HFFc6 (cell line): ENCODE measurements at regions not wholly inside any gene's neighbourhood (a gene's known extent, or its start where the extent isn't known, plus 50 kb on each side); places are given as distances from the start of the nearest gene placed in this dataset.

Experiments
- DNase-seq: peaks from one replicate; pipeline ENCODE4 v3.0.0-alpha.2; 2018
- H3K27ac Mint-ChIP-seq: 2 replicates; pipeline ENCODE4 v1.8.0; 2020; ENCODE audit warnings: mild to moderate bottlenecking, mixed read lengths
- H3K27me3 Mint-ChIP-seq: 2 replicates; pipeline ENCODE4 v1.8.0; 2021; ENCODE audit warnings: mild to moderate bottlenecking, moderate library complexity, mixed read lengths; ENCODE audit not compliant: insufficient read depth
- H3K36me3 Mint-ChIP-seq: 2 replicates; pipeline ENCODE4 v1.8.0; 2021; ENCODE audit warnings: low read depth, mixed read lengths
- H3K4me1 Mint-ChIP-seq: 2 replicates; pipeline ENCODE4 v1.8.0; 2020; ENCODE audit warnings: low read depth, mixed read lengths
- H3K4me3 Mint-ChIP-seq: 2 replicates; pipeline ENCODE4 v1.8.0; 2020; ENCODE audit warnings: mild to moderate bottlenecking, moderate library complexity, mixed read lengths
- H3K9me3 Mint-ChIP-seq: 2 replicates; pipeline ENCODE4 v1.8.0; 2020; ENCODE audit warnings: mild to moderate bottlenecking, mixed read lengths
- TF ChIP-seq, protein P1 (sequence below): fragments of 200-600 bp; sonication (generic); IDR thresholded peaks from 2 replicates; pipeline ENCODE4 v1.5.0; 2021; ENCODE audit warnings: antibody characterized with exemption, mild to moderate bottlenecking

DNA sequence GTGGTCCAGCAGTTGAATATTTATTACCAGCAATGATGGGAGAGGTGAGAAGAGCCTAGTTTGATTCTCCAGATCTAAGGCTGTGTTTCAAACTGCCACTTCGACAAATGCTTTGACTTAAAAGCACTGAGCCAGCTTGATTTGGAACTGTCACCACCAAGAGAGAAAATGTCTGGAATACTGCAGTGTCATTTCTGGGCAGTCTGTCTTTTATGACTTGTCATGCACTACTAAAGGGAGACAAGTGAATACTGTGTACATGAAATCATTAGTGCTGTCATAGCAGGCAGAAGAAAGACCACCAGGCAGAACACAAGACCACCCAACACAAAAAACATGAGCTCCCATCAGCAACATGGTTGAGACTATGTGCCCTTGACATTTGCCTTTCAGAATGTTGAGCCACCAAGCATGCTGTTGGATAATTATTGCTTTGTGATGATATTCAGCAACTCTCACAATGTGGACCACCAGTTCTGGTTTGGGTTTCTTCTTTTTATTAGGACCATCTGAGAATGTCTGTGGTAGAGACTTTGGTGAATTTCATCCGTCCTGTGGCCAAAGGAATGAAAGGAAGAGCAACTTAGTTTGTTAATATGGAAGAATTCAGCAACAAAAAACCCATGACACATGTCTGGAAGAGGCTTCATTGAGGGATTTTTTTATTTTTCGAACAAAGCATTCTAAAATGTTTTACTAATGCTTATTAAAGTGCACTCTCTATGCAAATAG, 125.8 kb downstream of the NTMT2 start:
- Mint-ChIP-seq H3K4me3 (no peak overlapping the region), H3K27me3 (no peaks in the 10 kb centered on the region; the same call in 1 of the 2 replicates), H3K27ac (no peak overlapping the region), H3K36me3 (no peaks in the 10 kb centered on the region), H3K9me3 (no peaks in the 10 kb centered on the region), H3K4me1 (peaks cover 4% of the 10 kb centered on the region; the same call in 1 of the 2 replicates)
- TF ChIP-seq, protein P1, sequence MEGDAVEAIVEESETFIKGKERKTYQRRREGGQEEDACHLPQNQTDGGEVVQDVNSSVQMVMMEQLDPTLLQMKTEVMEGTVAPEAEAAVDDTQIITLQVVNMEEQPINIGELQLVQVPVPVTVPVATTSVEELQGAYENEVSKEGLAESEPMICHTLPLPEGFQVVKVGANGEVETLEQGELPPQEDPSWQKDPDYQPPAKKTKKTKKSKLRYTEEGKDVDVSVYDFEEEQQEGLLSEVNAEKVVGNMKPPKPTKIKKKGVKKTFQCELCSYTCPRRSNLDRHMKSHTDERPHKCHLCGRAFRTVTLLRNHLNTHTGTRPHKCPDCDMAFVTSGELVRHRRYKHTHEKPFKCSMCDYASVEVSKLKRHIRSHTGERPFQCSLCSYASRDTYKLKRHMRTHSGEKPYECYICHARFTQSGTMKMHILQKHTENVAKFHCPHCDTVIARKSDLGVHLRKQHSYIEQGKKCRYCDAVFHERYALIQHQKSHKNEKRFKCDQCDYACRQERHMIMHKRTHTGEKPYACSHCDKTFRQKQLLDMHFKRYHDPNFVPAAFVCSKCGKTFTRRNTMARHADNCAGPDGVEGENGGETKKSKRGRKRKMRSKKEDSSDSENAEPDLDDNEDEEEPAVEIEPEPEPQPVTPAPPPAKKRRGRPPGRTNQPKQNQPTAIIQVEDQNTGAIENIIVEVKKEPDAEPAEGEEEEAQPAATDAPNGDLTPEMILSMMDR: no peak
- DNase-seq: no peak

DNA sequence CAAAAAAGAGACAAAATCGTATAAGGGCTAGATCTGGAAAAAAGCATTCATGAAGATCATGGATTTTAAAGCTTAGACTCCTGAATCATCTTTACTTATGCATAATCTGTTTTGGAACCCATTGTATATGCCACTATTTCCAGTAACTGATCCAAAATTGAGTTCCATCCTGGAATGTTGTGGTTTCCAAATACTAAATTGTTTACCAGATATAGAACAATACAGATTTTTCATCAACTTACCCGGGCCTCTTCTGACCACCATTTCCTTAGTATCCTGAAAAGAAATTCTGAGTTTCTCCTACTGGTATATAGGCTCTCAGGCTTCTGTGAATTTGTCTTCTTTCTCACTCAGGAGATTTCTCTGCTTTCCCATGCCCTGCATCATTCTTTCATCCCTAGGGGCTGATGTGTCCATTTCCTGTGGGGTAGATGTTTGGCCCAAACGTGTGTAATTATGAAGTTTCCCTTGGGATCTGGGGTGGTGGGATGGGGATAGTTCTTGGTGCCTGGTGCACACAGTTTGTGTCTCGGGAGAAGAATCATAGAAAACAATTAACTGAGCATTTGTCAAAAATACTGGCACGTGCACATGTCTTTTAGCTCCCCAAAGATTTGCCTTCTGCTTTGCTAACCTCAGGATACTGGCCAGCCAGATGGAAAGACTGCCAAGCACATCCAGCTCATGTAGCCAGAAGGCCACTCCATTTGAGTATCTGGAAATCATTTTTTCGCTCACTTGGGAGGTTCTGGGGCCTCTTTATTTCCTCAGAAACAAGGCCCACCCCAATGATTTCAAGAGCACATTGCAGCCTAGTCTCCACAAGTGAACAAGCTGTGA, 127.8 kb downstream of the NTMT2 start:
- H3K4me3 Mint-ChIP-seq: no peak overlapping the region
- H3K9me3 Mint-ChIP-seq: no peaks in the 10 kb centered on the region
- H3K4me1 Mint-ChIP-seq: peaks cover 4% of the 10 kb centered on the region; the same call in 1 of the 2 replicates
- H3K36me3 Mint-ChIP-seq: no peaks in the 10 kb centered on the region
- no peak for DNase-seq
- TF ChIP-seq, protein P1: no peak
- H3K27me3 Mint-ChIP-seq: no peaks in the 10 kb centered on the region; the same call in 1 of the 2 replicates
- no peak overlapping the region for H3K27ac Mint-ChIP-seq

DNA sequence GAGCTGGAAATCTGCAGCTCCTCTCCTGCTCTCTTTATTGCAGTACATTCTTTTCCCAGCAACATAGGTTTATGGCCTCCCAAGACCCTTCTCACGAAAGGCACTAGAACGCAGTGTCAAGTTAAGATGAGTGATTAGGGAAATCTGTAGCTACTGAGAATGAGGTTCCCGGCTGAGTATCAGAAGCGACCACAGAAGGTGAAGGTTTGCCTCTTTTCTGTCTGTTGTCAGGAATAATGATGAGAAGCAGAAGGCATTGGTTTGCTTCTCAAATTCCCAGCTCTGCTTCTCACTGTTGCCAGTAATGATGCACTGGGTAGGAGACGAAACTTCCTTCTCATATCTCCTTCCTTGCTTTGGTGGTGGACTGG, 128.4 kb downstream of the NTMT2 start:
- peaks cover 4% of the 10 kb centered on the region; the same call in 1 of the 2 replicates for H3K4me1 Mint-ChIP-seq
- no peak overlapping the region for H3K4me3 Mint-ChIP-seq
- TF ChIP-seq, protein P1: no peak
- DNase-seq: no peak
- H3K27me3 Mint-ChIP-seq: no peaks in the 10 kb centered on the region; the same call in 1 of the 2 replicates
- H3K9me3 Mint-ChIP-seq: no peaks in the 10 kb centered on the region
- no peaks in the 10 kb centered on the region for H3K36me3 Mint-ChIP-seq
- no peak overlapping the region for H3K27ac Mint-ChIP-seq

DNA sequence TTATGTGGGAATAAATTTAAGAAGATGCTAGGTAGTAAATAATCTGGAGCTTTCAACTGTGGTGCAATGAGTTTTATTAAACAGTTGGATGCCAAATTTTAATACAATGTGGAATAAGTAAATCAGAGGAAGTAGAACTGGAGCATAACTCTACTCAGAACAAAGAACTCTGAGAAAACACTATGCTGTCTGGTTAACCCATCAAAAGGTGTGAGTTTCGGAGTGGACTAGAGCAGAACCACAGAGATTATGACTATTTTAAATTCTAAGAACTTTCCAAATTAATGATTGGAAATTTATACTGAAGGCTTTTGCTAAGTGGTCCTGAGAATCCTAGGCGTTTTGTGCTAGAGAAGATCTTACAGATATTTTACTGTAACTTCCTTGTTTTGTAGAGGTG, 132.2 kb downstream of the NTMT2 start:
- H3K4me1 Mint-ChIP-seq: peaks cover 4% of the 10 kb centered on the region; the same call in 1 of the 2 replicates
- TF ChIP-seq, protein P1: no peak
- no peaks in the 10 kb centered on the region for H3K9me3 Mint-ChIP-seq
- H3K27ac Mint-ChIP-seq: no peak overlapping the region
- no peak for DNase-seq
- no peaks in the 10 kb centered on the region for H3K36me3 Mint-ChIP-seq
- H3K4me3 Mint-ChIP-seq: no peak overlapping the region
- no peaks in the 10 kb centered on the region for H3K27me3 Mint-ChIP-seq

DNA sequence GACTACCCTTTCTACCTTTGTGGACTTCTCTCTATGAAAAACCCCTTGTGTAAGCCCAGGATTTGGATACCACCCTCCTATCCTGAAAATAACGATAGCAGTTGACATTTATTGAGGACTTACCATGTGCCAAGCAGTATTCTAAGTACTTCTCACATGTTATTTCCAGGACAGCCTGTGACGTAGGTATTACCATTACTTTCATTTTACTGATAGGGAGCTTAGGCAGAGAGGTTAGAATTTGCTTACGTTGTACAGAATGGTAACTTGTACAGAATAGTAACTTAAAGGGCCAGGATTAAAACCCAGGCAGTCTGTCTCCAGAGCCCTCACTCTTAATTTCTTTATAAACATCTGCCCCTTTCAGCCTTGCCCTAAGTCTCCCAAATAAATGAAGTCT, 138.3 kb downstream of the NTMT2 start:
- H3K36me3 Mint-ChIP-seq: no peaks in the 10 kb centered on the region
- no peaks in the 10 kb centered on the region for H3K27me3 Mint-ChIP-seq
- H3K9me3 Mint-ChIP-seq: no peaks in the 10 kb centered on the region
- H3K4me3 Mint-ChIP-seq: no peak overlapping the region
- TF ChIP-seq, protein P1: no peak
- H3K27ac Mint-ChIP-seq: no peak overlapping the region
- DNase-seq: no peak
- no peaks in the 10 kb centered on the region for H3K4me1 Mint-ChIP-seq
